DOHH2 (cell line): ENCODE measurements at regions not wholly inside any gene's neighbourhood (a gene's known extent, or its start where the extent isn't known, plus 50 kb on each side); places are given as distances from the start of the nearest gene placed in this dataset.

Experiments used
- CTCF ChIP-seq: fragments of 200-600 bp; sonication (generic); IDR thresholded peaks from one replicate; pipeline ENCODE4 v1.5.1; 2014; ENCODE audit warnings: antibody characterized with exemption, mild to moderate bottlenecking, low read depth, low read length; ENCODE audit not compliant: poor library complexity, severe bottlenecking
- EZH2phosphoT487 ChIP-seq: fragments of 200-600 bp; sonication (generic); IDR thresholded peaks from 2 replicates; pipeline ENCODE4 v1.6.1; 2017; ENCODE audit warnings: borderline replicate concordance, mild to moderate bottlenecking, antibody characterized with exemption, low read length, moderate library complexity, mixed read lengths

GRCh38 chr12:127457726-127458125 is 809.2 kb upstream of the TMEM132C start:
- TF ChIP-seq CTCF: no peak
- no peak for TF ChIP-seq EZH2phosphoT487
